ENCODE measurements at regions not wholly inside any gene's neighbourhood (a gene's known extent, or its start where the extent isn't known, plus 50 kb on each side); places are given as distances from the start of the nearest gene placed in this dataset.

DNA sequence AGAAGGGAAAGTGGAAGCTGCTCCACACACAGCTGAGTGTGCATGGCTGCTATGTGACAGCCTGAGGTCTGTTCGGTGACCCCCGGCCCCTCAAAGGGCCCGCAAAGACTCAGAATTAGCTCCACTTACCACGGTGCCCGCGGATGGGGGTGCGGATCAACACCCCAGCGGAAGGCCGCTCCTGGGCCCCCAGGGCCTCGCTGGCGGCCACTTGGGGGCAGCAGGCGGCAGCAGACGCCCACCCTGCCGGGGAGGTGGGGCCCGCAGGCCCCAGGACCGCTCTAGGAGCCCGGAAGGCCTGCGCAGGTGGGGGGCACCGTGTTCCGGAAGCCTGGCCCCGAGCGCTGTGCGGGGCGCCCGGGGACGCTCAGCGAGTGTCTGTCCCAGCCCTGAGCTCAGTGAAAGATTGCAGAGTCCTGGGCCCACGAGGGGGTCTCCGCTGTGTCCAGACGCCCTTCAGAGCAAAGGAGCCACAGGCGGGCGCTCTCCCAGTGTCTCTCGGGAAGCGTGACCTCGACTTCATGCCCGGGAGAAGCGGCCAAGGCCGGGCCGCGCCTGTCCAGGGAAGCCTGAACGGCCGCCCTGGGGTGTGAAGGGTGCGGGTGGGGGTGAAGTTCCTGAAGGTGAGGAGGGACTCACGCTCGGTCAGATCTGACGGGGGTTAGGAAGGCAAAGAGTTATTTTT, 118.7 kb downstream of the VAPA start:
- H3K27ac ChIP-seq (ENCODE audit: low read depth in 1 of 2, low read length in 2 of 2): no peak overlapping the region

GRCh38 chr18:10033016-10033399, 119.2 kb downstream of the VAPA start:
- CTCF ChIA-PET: no interaction called here
- intact Hi-C loops (cut with DNase I, micrococcal nuclease): no loop called here
- DNase-seq: no peak

More for the DNA sequence above, 118.7 kb downstream of the VAPA start:
- Mint-ChIP-seq H3K4me3 (peak overlapping the region; percentile 78), H3K9me3 (no peaks in the 10 kb centered on the region), H3K36me3 (ENCODE audit: low read depth) (no peaks in the 10 kb centered on the region), H3K27me3 (peaks cover 23% of the 10 kb centered on the region), H3K4me1 (ENCODE audit: low read depth) (peaks cover 6% of the 10 kb centered on the region), H3K27ac (no peak overlapping the region)
- peak overlapping the region; percentile 34 for H3K4me3 ChIP-seq (ENCODE audit: low read length)
- ATAC-seq (ENCODE audit: poor library complexity) (peak; percentile 44), DNase-seq (peak in 3 of 14 experiments; percentile 4 to 25 (median 24))
- H3K4me1 ChIP-seq (ENCODE audit: insufficient read depth, low read length): no peaks in the 10 kb centered on the region
- peaks cover 0 to 12% of the 10 kb centered on the region in 2 experiments for H3K27me3 ChIP-seq (ENCODE audit: control insufficient read depth in 1 of 2, insufficient read depth in 2 of 2, low read length in 2 of 2)
- POLR2A ChIA-PET: interaction anchor here (0.6 kb wide), 1 partner anchor 17 kb away, joined by 3 read pairs; no protein-coding TSS in a partner anchor
- TF ChIP-seq, protein P1, sequence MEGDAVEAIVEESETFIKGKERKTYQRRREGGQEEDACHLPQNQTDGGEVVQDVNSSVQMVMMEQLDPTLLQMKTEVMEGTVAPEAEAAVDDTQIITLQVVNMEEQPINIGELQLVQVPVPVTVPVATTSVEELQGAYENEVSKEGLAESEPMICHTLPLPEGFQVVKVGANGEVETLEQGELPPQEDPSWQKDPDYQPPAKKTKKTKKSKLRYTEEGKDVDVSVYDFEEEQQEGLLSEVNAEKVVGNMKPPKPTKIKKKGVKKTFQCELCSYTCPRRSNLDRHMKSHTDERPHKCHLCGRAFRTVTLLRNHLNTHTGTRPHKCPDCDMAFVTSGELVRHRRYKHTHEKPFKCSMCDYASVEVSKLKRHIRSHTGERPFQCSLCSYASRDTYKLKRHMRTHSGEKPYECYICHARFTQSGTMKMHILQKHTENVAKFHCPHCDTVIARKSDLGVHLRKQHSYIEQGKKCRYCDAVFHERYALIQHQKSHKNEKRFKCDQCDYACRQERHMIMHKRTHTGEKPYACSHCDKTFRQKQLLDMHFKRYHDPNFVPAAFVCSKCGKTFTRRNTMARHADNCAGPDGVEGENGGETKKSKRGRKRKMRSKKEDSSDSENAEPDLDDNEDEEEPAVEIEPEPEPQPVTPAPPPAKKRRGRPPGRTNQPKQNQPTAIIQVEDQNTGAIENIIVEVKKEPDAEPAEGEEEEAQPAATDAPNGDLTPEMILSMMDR (IDR thresholded peaks at IDR 0.05): no peak
- H3K36me3 ChIP-seq (ENCODE audit: insufficient read depth, low read length): no peaks in the 10 kb centered on the region
- CTCF ChIA-PET: no interaction called here
- intact Hi-C loops (cut with DNase I, micrococcal nuclease): no loop called here
- H3K9me3 ChIP-seq (ENCODE audit: control insufficient read depth in 1 of 2, insufficient read depth in 1 of 2, low read length in 2 of 2): peaks cover 0 to 8% of the 10 kb centered on the region in 2 experiments

GRCh38 chr18:10035281-10035991, 121.6 kb downstream of the VAPA start:
- peaks cover 23% of the 10 kb centered on the region for H3K27me3 Mint-ChIP-seq
- H3K4me3 Mint-ChIP-seq: no peak overlapping the region
- H3K4me1 Mint-ChIP-seq (ENCODE audit: low read depth): peaks cover 6% of the 10 kb centered on the region
- Histone ChIP-seq H3K27ac (ENCODE audit: low read depth in 1 of 2, low read length in 2 of 2) (no peak overlapping the region), H3K27me3 (ENCODE audit: control insufficient read depth in 1 of 2, insufficient read depth in 2 of 2, low read length in 2 of 2) (peaks cover 0 to 12% of the 10 kb centered on the region in 2 experiments), H3K9me3 (ENCODE audit: control insufficient read depth in 1 of 2, insufficient read depth in 1 of 2, low read length in 2 of 2) (peaks cover 0 to 8% of the 10 kb centered on the region in 2 experiments), H3K36me3 (ENCODE audit: insufficient read depth, low read length) (no peaks in the 10 kb centered on the region), H3K4me3 (ENCODE audit: low read length) (no peak overlapping the region), H3K4me1 (ENCODE audit: insufficient read depth, low read length) (no peaks in the 10 kb centered on the region)
- H3K36me3 Mint-ChIP-seq (ENCODE audit: low read depth): no peaks in the 10 kb centered on the region
- CTCF ChIA-PET: no interaction called here
- POLR2A ChIA-PET: no interaction called here
- ATAC-seq (ENCODE audit: poor library complexity) (no peak), DNase-seq (no peak)
- intact Hi-C loops (cut with DNase I, micrococcal nuclease): no loop called here
- H3K9me3 Mint-ChIP-seq: no peaks in the 10 kb centered on the region
- TF ChIP-seq, protein P1 (IDR thresholded peaks at IDR 0.05): no peak
- no peak overlapping the region for H3K27ac Mint-ChIP-seq

More at GRCh38 chr18:10033016-10033399, 119.2 kb downstream of the VAPA start:
- H3K27me3 ChIP-seq (ENCODE audit: control insufficient read depth in 1 of 2, insufficient read depth in 2 of 2, low read length in 2 of 2): peaks cover 0 to 12% of the 10 kb centered on the region in 2 experiments
- no peak overlapping the region for H3K27ac Mint-ChIP-seq
- H3K4me3 ChIP-seq (ENCODE audit: low read length): no peak overlapping the region
- POLR2A ChIA-PET: no interaction called here
- peak overlapping the region; percentile 78 for H3K4me3 Mint-ChIP-seq
- no peaks in the 10 kb centered on the region for H3K36me3 ChIP-seq (ENCODE audit: insufficient read depth, low read length)
- H3K9me3 ChIP-seq (ENCODE audit: control insufficient read depth in 1 of 2, insufficient read depth in 1 of 2, low read length in 2 of 2): peaks cover 0 to 8% of the 10 kb centered on the region in 2 experiments
- no peaks in the 10 kb centered on the region for H3K9me3 Mint-ChIP-seq
- H3K27ac ChIP-seq (ENCODE audit: low read depth in 1 of 2, low read length in 2 of 2): no peak overlapping the region
- no peaks in the 10 kb centered on the region for H3K4me1 ChIP-seq (ENCODE audit: insufficient read depth, low read length)
- peaks cover 6% of the 10 kb centered on the region for H3K4me1 Mint-ChIP-seq (ENCODE audit: low read depth)
- H3K27me3 Mint-ChIP-seq: peaks cover 23% of the 10 kb centered on the region
- no peak for ATAC-seq (ENCODE audit: poor library complexity)
- no peaks in the 10 kb centered on the region for H3K36me3 Mint-ChIP-seq (ENCODE audit: low read depth)
- TF ChIP-seq, protein P1 (IDR thresholded peaks at IDR 0.05): no peak
